Keratinocyte (primary cell): ENCODE measurements at regions not wholly inside any gene's neighbourhood (a gene's known extent, or its start where the extent isn't known, plus 50 kb on each side); places are given as distances from the start of the nearest gene placed in this dataset.

Experiments
- DNase-seq: peaks from one replicate; pipeline ENCODE4 v3.0.0-alpha.2; 2011; ENCODE audit warnings: low read depth, missing footprints, low spot score
- FAIRE-seq: peaks from 2 replicates; lab custom pipeline; 2011; peaks lifted over from hg19 to GRCh38; lab: Jason Lieb, UNC
- H2AFZ ChIP-seq: 2 replicates; pipeline ENCODE4 v1.6.0; 2012; ENCODE audit warnings: low read length, control low read depth, inconsistent platforms; ENCODE audit not compliant: control insufficient read depth
- H3K27ac ChIP-seq: 2 replicates; pipeline ENCODE4 v1.5.1; 2011; ENCODE audit warnings: low read length; ENCODE audit not compliant: control insufficient read depth, insufficient read depth
- H3K27me3 ChIP-seq: 3 replicates; pipeline ENCODE4 v1.6.0; 2011; ENCODE audit warnings: low read length; ENCODE audit not compliant: control insufficient read depth, insufficient read depth; ENCODE audit errors: extremely low read depth
- H3K36me3 ChIP-seq, 2 experiments: 2 replicates in 1 of 2; 3 replicates in 1 of 2; pipeline ENCODE4 v1.5.1; 2011; ENCODE audit warnings: low read length in 2 of 2, mild to moderate bottlenecking in 1 of 2; ENCODE audit not compliant: control insufficient read depth in 2 of 2, insufficient read depth in 2 of 2; ENCODE audit errors: extremely low read depth in 1 of 2
- H3K4me1 ChIP-seq: 3 replicates; pipeline ENCODE4 v1.5.1; 2011; ENCODE audit warnings: low read length; ENCODE audit not compliant: control insufficient read depth, insufficient read depth; ENCODE audit errors: extremely low read depth
- H3K4me2 ChIP-seq: 3 replicates; pipeline ENCODE4 v1.6.0; 2011; ENCODE audit warnings: low read depth, low read length; ENCODE audit not compliant: control insufficient read depth, insufficient read depth; ENCODE audit errors: extremely low read depth
- H3K4me3 ChIP-seq, 3 experiments: fragments of 200-600 bp in 1 of 3; sonication (generic) in 1 of 3; 2 replicates in 2 of 3; 3 replicates in 1 of 3; pipeline ENCODE4 v1.5.1; 2011 to 2016; ENCODE audit warnings: low read length in 3 of 3, mild to moderate bottlenecking in 3 of 3, control low read depth in 2 of 3, inconsistent platforms in 1 of 3, low read depth in 1 of 3, mixed read lengths in 1 of 3, mixed run types in 1 of 3, moderate library complexity in 1 of 3; ENCODE audit not compliant: control insufficient read depth in 2 of 3, insufficient read depth in 2 of 3; ENCODE audit errors: extremely low read depth in 1 of 3
- H3K79me2 ChIP-seq: 2 replicates; pipeline ENCODE4 v1.6.0; 2012; ENCODE audit warnings: low read length; ENCODE audit not compliant: control insufficient read depth, insufficient read depth
- H3K9ac ChIP-seq: 3 replicates; pipeline ENCODE4 v1.6.0; 2011; ENCODE audit warnings: low read length; ENCODE audit not compliant: control insufficient read depth, insufficient read depth; ENCODE audit errors: extremely low read depth
- H3K9me1 ChIP-seq: 3 replicates; pipeline ENCODE4 v1.6.0; 2011; ENCODE audit warnings: low read length; ENCODE audit not compliant: control insufficient read depth, insufficient read depth; ENCODE audit errors: extremely low read depth
- H3K9me3 ChIP-seq: 2 replicates; pipeline ENCODE4 v1.5.1; 2012; ENCODE audit warnings: low read depth, low read length; ENCODE audit not compliant: control insufficient read depth
- H4K20me1 ChIP-seq: 3 replicates; pipeline ENCODE4 v1.6.0; 2011; ENCODE audit warnings: low read length; ENCODE audit not compliant: control insufficient read depth, insufficient read depth; ENCODE audit errors: extremely low read depth
- CTCF ChIP-seq, 3 experiments: IDR thresholded peaks in 1 of 3; conservative IDR thresholded peaks in 1 of 3; optimal IDR thresholded peaks in 1 of 3; 2 replicates in 2 of 3; 3 replicates in 1 of 3; pipeline versions ENCODE3 to v1.5.1; 2011; ENCODE audit warnings: low read length in 3 of 3, mild to moderate bottlenecking in 3 of 3, moderate library complexity in 2 of 3, control low read depth in 1 of 3, inconsistent platforms in 1 of 3; ENCODE audit not compliant: insufficient read depth in 2 of 3; ENCODE audit errors: extremely low read depth in 1 of 3
- EZH2 ChIP-seq: IDR thresholded peaks from one replicate; pipeline ENCODE4 v1.6.1; 2012; ENCODE audit warnings: inconsistent platforms, mild to moderate bottlenecking, low read length, moderate library complexity
- dilution Hi-C: fragments of 300-500 bp; cut with MboI; formaldehyde crosslinking; loops from one replicate; pipeline ENCODE4 v1.7.0; 2020; ENCODE audit warnings: low sequenced_read_pairs; ENCODE audit not compliant: extremely low pct_ligation_motif_present

GRCh38 chr11:94673386-94673785 lies 94.8 kb upstream of the AMOTL1 start:
- FAIRE-seq = no peak

GRCh38 chr11:94673951-94674491 lies 94.1 kb upstream of the AMOTL1 start:
- FAIRE-seq (peak; percentile 99), DNase-seq (peak; percentile 90)
- Histone ChIP-seq H3K4me3 (no peak overlapping the region), H3K27ac (peak overlapping the region; percentile 42), H2AFZ (peak overlapping the region; percentile 31), H3K9ac (no peak overlapping the region), H3K9me1 (peaks cover 3% of the 10 kb centered on the region), H3K4me2 (peak overlapping the region; percentile 37), H3K9me3 (no peaks in the 10 kb centered on the region), H3K4me1 (peaks cover 59% of the 10 kb centered on the region), H3K79me2 (no peaks in the 10 kb centered on the region), H3K36me3 (no peaks in the 10 kb centered on the region), H3K27me3 (no peaks in the 10 kb centered on the region), H4K20me1 (no peaks in the 10 kb centered on the region)
- TF ChIP-seq CTCF (optimal IDR thresholded peaks at IDR 0.05 in 1 of 3, IDR thresholded peaks at IDR 0.05 in 1 of 3, conservative IDR thresholded peaks at IDR 0.05 in 1 of 3; ENCODE audit: extremely low read depth in 1 of 3, insufficient read depth in 2 of 3, low read length in 3 of 3) (peak in 1 of 3 experiments; percentile 1), EZH2 (no peak)
- dilution Hi-C loops = no loop called here

More at GRCh38 chr11:94673386-94673785, 94.8 kb upstream of the AMOTL1 start:
- no peak overlapping the region for H3K9ac ChIP-seq
- dilution Hi-C loops = no loop called here
- TF ChIP-seq EZH2 (no peak), CTCF (optimal IDR thresholded peaks at IDR 0.05 in 1 of 3, IDR thresholded peaks at IDR 0.05 in 1 of 3, conservative IDR thresholded peaks at IDR 0.05 in 1 of 3; ENCODE audit: extremely low read depth in 1 of 3, insufficient read depth in 2 of 3, low read length in 3 of 3) (no peak)
- H3K27me3 ChIP-seq = no peaks in the 10 kb centered on the region
- H3K9me3 ChIP-seq = no peaks in the 10 kb centered on the region
- H3K79me2 ChIP-seq = no peaks in the 10 kb centered on the region
- H3K4me3 ChIP-seq = no peak overlapping the region
- H3K4me2 ChIP-seq = no peak overlapping the region
- H3K9me1 ChIP-seq = peaks cover 3% of the 10 kb centered on the region
- DNase-seq = no peak
- H4K20me1 ChIP-seq = no peaks in the 10 kb centered on the region
- peaks cover 53% of the 10 kb centered on the region for H3K4me1 ChIP-seq
- no peaks in the 10 kb centered on the region for H3K36me3 ChIP-seq
- H2AFZ ChIP-seq = no peak overlapping the region
- H3K27ac ChIP-seq = peak overlapping the region; percentile 42
